RKO (cell line): ENCODE measurements at regions not wholly inside any gene's neighbourhood (a gene's known extent, or its start where the extent isn't known, plus 50 kb on each side); places are given as distances from the start of the nearest gene placed in this dataset.

ENCODE experiments used
- DNase-seq: peaks from one replicate; pipeline ENCODE4 v3.0.0-alpha.2; 2016; ENCODE audit warnings: low spot score

DNA sequence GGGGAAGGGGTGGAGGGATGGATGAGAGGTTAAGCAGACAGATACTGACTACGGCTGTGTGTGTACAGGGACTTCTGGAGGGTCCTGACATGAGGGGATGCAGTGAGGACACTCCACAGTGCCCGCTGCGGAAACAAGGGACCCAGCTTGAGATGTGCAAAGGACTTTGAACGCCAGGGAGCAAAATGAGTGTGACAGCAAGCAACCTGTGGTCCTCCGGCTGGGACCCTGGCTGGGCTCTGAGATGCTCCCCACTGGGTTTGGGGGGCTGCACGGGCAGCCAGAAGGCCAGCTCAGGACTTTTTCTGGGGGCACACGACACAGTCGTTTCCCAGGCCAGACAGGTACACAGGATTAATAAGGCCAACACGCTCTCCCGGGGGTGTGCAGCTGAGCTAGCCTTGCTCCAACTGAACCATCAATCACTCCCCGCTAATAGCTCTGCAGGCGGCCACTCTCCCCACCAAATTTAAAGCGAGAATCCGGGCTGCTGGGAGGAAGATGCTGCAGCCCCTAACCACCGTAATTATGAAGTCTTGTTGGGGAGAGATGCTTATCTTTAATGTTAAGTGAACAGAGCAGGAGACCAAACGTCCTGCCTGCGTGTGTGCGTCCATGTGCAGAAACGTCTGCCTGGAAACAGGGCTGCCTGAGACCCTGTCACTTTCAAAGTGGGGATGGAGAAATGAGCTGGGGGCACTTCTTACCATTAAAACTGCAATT, 51.6 kb upstream of the DLK1 start:
- DNase-seq: no peak

DNA sequence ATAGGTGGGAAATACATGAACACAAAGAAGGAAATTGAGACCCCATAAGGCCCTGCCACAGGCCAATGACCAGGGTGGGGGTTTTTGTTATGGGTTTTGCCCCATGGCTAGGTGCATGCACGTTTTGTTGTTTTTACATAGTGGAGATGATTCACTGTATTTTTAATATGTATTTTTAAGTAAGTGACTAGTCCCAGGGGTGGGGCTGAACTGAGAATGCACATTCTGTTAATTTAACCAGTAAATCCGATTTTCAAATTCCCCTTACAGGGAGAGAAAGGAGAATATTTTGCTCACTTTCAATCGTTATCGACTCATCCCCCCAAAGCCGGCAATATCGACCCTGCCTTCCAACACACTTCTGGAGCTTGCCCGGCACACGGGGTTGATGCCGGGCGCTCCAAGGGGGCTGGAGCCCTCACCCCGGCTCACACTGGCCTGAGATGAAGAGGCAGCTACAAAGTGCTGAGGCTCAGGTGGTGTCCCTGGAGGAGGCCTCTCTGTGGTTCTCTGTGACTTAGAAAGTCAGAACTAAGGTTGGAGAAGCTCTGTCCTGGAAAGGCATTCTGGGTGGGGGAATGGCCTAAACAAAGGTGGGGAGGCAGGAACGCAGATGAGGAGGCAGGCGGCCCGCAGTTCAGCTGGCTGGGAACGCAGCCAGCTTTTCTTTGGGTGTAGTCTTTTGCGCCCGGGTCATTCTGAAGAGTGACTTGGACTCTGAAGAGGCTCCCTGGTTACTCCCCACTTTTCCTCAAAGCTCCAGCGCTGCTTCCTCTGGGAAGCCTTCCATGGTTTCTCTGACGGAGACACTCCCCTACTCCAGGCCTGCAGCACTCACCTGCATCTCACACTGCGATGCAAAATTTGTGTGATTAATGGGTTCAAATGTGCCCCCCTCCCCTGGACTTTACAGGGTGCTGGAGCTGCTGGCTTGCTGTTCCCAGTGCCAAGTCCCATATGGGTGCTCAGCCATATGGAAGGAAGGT, 50.7 kb upstream of the DLK1 start:
- no peak for DNase-seq
